C4-2B (cell line): ENCODE measurements at regions not wholly inside any gene's neighbourhood (a gene's known extent, or its start where the extent isn't known, plus 50 kb on each side); places are given as distances from the start of the nearest gene placed in this dataset.

Source experiments
- CTCF ChIP-seq: fragments of 450-650 bp; conservative IDR thresholded peaks from 2 replicates; pipeline ENCODE4 v1.5.1; 2017; ENCODE audit warnings: mild to moderate bottlenecking
- ZFX ChIP-seq: fragments of 450-650 bp; IDR thresholded peaks from 2 replicates; pipeline ENCODE4 v1.6.1; 2017

DNA sequence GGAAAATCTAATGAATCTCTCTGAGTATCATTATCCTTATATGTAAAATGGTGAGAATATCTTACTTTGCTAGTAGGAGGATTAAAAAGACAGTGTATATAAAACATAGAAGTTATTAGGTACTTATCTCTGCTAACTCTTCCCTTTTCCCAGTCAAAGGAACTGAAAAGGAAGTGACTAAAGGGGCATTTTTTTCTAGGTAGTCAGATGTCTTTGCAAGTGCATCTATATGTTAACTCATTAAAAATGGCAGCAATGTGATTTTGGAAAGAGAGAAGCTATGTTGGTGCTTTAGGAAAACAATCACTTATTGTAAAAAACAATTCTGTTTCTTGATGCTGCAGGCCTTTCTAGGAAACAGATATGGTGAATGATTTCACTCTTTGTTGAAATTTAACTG lies 180.9 kb downstream of the SAMD5 start:
- no peak for TF ChIP-seq CTCF
- no peak for TF ChIP-seq ZFX
